HEK293 (cell line): ENCODE measurements at regions not wholly inside any gene's neighbourhood (a gene's known extent, or its start where the extent isn't known, plus 50 kb on each side); places are given as distances from the start of the nearest gene placed in this dataset.

ENCODE experiments used
- CTCF ChIP-seq: fragments of 450-650 bp; formaldehyde crosslinking; IDR thresholded peaks from 2 replicates; pipeline ENCODE4 v1.5.1; 2016; ENCODE audit warnings: missing biosample characterization, missing genetic modification characterization
- HOXA7 ChIP-seq: sonication (generic); formaldehyde crosslinking; IDR thresholded peaks from 2 replicates; pipeline ENCODE4 v1.8.1; 2022; ENCODE audit warnings: missing genetic modification reagents, borderline replicate concordance
- MZF1 ChIP-seq: fragments of 450-650 bp; formaldehyde crosslinking; IDR thresholded peaks from 2 replicates; pipeline ENCODE4 v1.5.1; 2017; ENCODE audit warnings: missing biosample characterization, missing genetic modification characterization, borderline replicate concordance
- PRDM10 ChIP-seq: fragments of 450-650 bp; formaldehyde crosslinking; IDR thresholded peaks from 2 replicates; pipeline ENCODE4 v1.5.1; 2016; ENCODE audit warnings: missing biosample characterization, missing genetic modification characterization
- REPIN1 ChIP-seq: fragments of 450-650 bp; formaldehyde crosslinking; IDR thresholded peaks from 2 replicates; pipeline ENCODE4 v1.5.1; 2017; ENCODE audit warnings: missing biosample characterization, missing genetic modification characterization, low read depth
- SCRT2 ChIP-seq: fragments of 450-650 bp; formaldehyde crosslinking; IDR thresholded peaks from 2 replicates; pipeline ENCODE4 v1.5.1; 2016; ENCODE audit warnings: missing biosample characterization, missing genetic modification characterization
- TRIM28 ChIP-seq: IDR thresholded peaks from 2 replicates; pipeline ENCODE4 v1.6.1; 2011; ENCODE audit warnings: low read length, control low read depth, borderline replicate concordance
- YY1 ChIP-seq: fragments of 450-650 bp; formaldehyde crosslinking; IDR thresholded peaks from 2 replicates; pipeline ENCODE4 v1.5.1; 2018; ENCODE audit warnings: missing biosample characterization, missing genetic modification characterization
- ZNF433 ChIP-seq: fragments of 450-650 bp; formaldehyde crosslinking; IDR thresholded peaks from 2 replicates; pipeline ENCODE4 v1.5.1; 2016; ENCODE audit warnings: missing biosample characterization, missing genetic modification characterization, low read depth
- ZNF501 ChIP-seq: fragments of 450-650 bp; formaldehyde crosslinking; IDR thresholded peaks from 2 replicates; pipeline ENCODE4 v1.5.1; 2016; ENCODE audit warnings: missing biosample characterization, missing genetic modification characterization
- TF ChIP-seq, protein P1 (sequence below): fragments of 450-650 bp; formaldehyde crosslinking; IDR thresholded peaks from 2 replicates; pipeline ENCODE4 v1.5.1; 2016; ENCODE audit warnings: missing biosample characterization, missing genetic modification characterization

DNA sequence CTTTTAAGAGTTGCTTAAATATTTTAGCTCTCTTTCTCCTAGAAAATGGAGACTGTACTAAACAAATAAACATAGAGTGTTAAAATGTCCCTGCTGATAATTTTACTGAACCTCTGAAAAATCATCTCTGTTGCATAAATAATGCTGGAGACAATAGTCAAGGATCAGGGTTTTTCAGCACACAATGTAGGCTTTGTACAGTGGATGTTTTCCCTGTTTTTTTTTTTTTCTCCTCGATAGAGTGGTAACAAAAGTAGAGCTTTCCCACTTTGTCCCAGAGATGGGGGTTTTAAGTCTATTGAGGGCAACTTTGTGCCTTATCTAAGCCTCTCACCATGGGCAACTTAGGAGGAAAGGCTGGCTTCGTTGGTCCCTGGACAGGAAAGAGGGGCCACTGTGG, 222.6 kb upstream of the HDDC2 start:
- TF ChIP-seq MZF1 (tag by site-specific recombination) (no peak), CTCF (tag by site-specific recombination) (no peak), ZNF433 (tag by site-specific recombination) (no peak), ZNF501 (no peak), YY1 (tag by site-specific recombination) (no peak), SCRT2 (tag by site-specific recombination) (no peak), PRDM10 (peak; percentile 76), TRIM28 (no peak), HOXA7 (no peak), REPIN1 (no peak)
- TF ChIP-seq, protein P1, sequence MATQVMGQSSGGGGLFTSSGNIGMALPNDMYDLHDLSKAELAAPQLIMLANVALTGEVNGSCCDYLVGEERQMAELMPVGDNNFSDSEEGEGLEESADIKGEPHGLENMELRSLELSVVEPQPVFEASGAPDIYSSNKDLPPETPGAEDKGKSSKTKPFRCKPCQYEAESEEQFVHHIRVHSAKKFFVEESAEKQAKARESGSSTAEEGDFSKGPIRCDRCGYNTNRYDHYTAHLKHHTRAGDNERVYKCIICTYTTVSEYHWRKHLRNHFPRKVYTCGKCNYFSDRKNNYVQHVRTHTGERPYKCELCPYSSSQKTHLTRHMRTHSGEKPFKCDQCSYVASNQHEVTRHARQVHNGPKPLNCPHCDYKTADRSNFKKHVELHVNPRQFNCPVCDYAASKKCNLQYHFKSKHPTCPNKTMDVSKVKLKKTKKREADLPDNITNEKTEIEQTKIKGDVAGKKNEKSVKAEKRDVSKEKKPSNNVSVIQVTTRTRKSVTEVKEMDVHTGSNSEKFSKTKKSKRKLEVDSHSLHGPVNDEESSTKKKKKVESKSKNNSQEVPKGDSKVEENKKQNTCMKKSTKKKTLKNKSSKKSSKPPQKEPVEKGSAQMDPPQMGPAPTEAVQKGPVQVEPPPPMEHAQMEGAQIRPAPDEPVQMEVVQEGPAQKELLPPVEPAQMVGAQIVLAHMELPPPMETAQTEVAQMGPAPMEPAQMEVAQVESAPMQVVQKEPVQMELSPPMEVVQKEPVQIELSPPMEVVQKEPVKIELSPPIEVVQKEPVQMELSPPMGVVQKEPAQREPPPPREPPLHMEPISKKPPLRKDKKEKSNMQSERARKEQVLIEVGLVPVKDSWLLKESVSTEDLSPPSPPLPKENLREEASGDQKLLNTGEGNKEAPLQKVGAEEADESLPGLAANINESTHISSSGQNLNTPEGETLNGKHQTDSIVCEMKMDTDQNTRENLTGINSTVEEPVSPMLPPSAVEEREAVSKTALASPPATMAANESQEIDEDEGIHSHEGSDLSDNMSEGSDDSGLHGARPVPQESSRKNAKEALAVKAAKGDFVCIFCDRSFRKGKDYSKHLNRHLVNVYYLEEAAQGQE (tag by site-specific recombination), result no peak
